Stimulated activated CD4-positive, alpha-beta T cell treated with anti-CD3 and anti-CD28 coated beads, Interleukin-4, amount 100 ng/mL, for 4 hours (primary cell): ENCODE measurements at regions not wholly inside any gene's neighbourhood (a gene's known extent, or its start where the extent isn't known, plus 50 kb on each side); places are given as distances from the start of the nearest gene placed in this dataset.

ENCODE experiments used
- DNase-seq, 2 experiments: peaks; one replicate each; pipeline ENCODE4 v3.0.0-alpha.2; 2020

- DNase-seq: no peak
Measured at GRCh38 chr12:111221062-111222026, 147.6 kb downstream of the PHETA1 start.

- DNase-seq: no peak
Measured at GRCh38 chr12:111220363-111220762, 148.5 kb downstream of the PHETA1 start.

GRCh38 chr12:111219440-111219839 lies 149.5 kb downstream of the PHETA1 start:
- no peak for DNase-seq

- no peak for DNase-seq
Measured at GRCh38 chr12:111218499-111218898, 150.4 kb downstream of the PHETA1 start.

- DNase-seq: no peak
Measured at GRCh38 chr12:111216387-111217159, 152.3 kb downstream of the PHETA1 start.

- DNase-seq: no peak
Measured at GRCh38 chr12:111215881-111216280, 153.0 kb downstream of the PHETA1 start.

GRCh38 chr12:111214401-111214800 lies 154.5 kb downstream of the PHETA1 start:
- DNase-seq: no peak

- DNase-seq: no peak
Measured at GRCh38 chr12:111213561-111213960, 155.3 kb downstream of the PHETA1 start.

GRCh38 chr12:111212814-111213456 lies 156.0 kb downstream of the PHETA1 start:
- no peak for DNase-seq

- DNase-seq: no peak
Measured at GRCh38 chr12:111211910-111212757, 156.8 kb downstream of the PHETA1 start.

GRCh38 chr12:111209811-111210210 lies 159.1 kb downstream of the PHETA1 start:
- no peak for DNase-seq

- DNase-seq: no peak
Measured at GRCh38 chr12:111207761-111208160, 161.1 kb downstream of the PHETA1 start.

GRCh38 chr12:111204788-111205241 lies 164.1 kb downstream of the PHETA1 start:
- no peak for DNase-seq

- DNase-seq: no peak
Measured at GRCh38 chr12:111203969-111204368, 164.9 kb downstream of the PHETA1 start.

GRCh38 chr12:111203446-111203845 lies 165.4 kb downstream of the PHETA1 start:
- no peak for DNase-seq

GRCh38 chr12:111202237-111202915 lies 166.5 kb downstream of the PHETA1 start:
- DNase-seq: no peak

- DNase-seq: no peak
Measured at GRCh38 chr12:111201495-111202236, 167.2 kb downstream of the PHETA1 start.

- DNase-seq: no peak
Measured at GRCh38 chr12:111201036-111201435, 167.9 kb downstream of the PHETA1 start.

- no peak for DNase-seq
Measured at GRCh38 chr12:111197376-111197944, 171.4 kb downstream of the PHETA1 start.

GRCh38 chr12:111196532-111196931 lies 172.4 kb downstream of the PHETA1 start:
- DNase-seq: no peak

- DNase-seq: no peak
Measured at GRCh38 chr12:111195316-111195715, 173.6 kb downstream of the PHETA1 start.
